ENCODE measurements at regions not wholly inside any gene's neighbourhood (a gene's known extent, or its start where the extent isn't known, plus 50 kb on each side); places are given as distances from the start of the nearest gene placed in this dataset.

DNA sequence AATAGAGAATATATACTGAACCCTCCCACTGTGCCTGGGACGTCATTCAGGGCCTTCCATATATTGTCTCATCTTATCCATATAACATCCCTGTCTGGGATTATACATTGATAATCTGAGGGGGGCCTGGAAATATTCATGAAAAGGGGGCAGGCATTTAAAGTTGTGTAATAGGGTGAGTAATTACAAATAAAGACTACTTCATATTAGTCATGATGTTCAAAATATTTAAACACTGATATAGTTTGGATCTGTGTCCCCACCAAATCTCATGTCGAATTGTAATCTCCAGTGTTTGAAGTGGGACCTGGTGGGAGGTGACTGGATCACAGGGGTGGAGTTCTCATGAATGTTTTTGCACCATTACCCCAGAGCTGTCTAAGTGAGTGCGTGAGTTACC, 97.8 kb downstream of the AQP9 start:
- intact Hi-C loops (cut with DNase I; ENCODE audit: low total_unique reads) = no loop called here
- DNase-seq (ENCODE audit: low spot score in 2 of 2) = no peak
- 95 to 96% methylated on average over 3 of the region's 3 CpGs for WGBS, 2 donors
- no peak overlapping the region for H3K4me3 ChIP-seq (ENCODE audit: low read depth, poor library complexity, severe bottlenecking)
- no peak for TF ChIP-seq POLR2A (IDR thresholded peaks at IDR 0.05)
- TF ChIP-seq, protein P1, sequence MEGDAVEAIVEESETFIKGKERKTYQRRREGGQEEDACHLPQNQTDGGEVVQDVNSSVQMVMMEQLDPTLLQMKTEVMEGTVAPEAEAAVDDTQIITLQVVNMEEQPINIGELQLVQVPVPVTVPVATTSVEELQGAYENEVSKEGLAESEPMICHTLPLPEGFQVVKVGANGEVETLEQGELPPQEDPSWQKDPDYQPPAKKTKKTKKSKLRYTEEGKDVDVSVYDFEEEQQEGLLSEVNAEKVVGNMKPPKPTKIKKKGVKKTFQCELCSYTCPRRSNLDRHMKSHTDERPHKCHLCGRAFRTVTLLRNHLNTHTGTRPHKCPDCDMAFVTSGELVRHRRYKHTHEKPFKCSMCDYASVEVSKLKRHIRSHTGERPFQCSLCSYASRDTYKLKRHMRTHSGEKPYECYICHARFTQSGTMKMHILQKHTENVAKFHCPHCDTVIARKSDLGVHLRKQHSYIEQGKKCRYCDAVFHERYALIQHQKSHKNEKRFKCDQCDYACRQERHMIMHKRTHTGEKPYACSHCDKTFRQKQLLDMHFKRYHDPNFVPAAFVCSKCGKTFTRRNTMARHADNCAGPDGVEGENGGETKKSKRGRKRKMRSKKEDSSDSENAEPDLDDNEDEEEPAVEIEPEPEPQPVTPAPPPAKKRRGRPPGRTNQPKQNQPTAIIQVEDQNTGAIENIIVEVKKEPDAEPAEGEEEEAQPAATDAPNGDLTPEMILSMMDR (IDR thresholded peaks at IDR 0.05) = no peak

GRCh38 chr15:58240191-58240932, 102.2 kb downstream of the AQP9 start:
- TF ChIP-seq POLR2A (IDR thresholded peaks at IDR 0.05) = no peak
- TF ChIP-seq, protein P1 (IDR thresholded peaks at IDR 0.05) = no peak
- intact Hi-C loops (cut with DNase I; ENCODE audit: low total_unique reads) = no loop called here
- H3K4me3 ChIP-seq (ENCODE audit: low read depth, poor library complexity, severe bottlenecking) = no peak overlapping the region
- no peak for DNase-seq (ENCODE audit: low spot score in 2 of 2)
- 79 to 87% methylated on average over 9 of the region's 9 CpGs for WGBS, 2 donors

GRCh38 chr15:58241872-58242271, 103.7 kb downstream of the AQP9 start:
- no peak overlapping the region for H3K4me3 ChIP-seq (ENCODE audit: low read depth, poor library complexity, severe bottlenecking)
- intact Hi-C loops (cut with DNase I; ENCODE audit: low total_unique reads) = no loop called here
- WGBS, 2 donors = 66 to 74% methylated on average over 7 of the region's 7 CpGs
- no peak for DNase-seq (ENCODE audit: low spot score in 2 of 2)
- no peak for TF ChIP-seq POLR2A (IDR thresholded peaks at IDR 0.05)
- TF ChIP-seq, protein P1 (IDR thresholded peaks at IDR 0.05) = no peak

DNA sequence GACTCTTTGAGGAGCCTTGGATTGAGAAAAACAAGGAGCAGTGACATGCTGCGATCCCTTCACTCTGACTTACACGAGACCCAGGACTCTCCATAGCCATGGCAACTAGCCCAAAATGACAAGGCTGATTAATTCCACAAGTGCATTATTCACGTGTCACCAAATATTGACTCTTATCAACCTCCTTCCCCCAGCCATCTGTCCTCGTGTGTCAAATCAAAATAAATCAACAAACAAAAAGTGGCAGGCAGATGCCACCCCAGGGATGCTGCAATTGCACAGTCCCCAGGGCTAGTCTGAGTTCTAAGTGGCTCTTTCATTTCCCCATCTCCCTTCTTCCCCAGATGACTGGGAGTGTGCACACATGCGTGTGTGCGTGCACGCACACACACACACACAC, 104.9 kb downstream of the AQP9 start:
- H3K4me3 ChIP-seq (ENCODE audit: low read depth, poor library complexity, severe bottlenecking) = no peak overlapping the region
- TF ChIP-seq POLR2A (IDR thresholded peaks at IDR 0.05) = no peak
- TF ChIP-seq, protein P1 (IDR thresholded peaks at IDR 0.05) = no peak
- no peak for DNase-seq (ENCODE audit: low spot score in 2 of 2)
- WGBS, 2 donors = 76% methylated on average over 7 of the region's 7 CpGs
- intact Hi-C loops (cut with DNase I; ENCODE audit: low total_unique reads) = no loop called here

GRCh38 chr15:58244536-58244935, 106.4 kb downstream of the AQP9 start:
- no peak overlapping the region for H3K4me3 ChIP-seq (ENCODE audit: low read depth, poor library complexity, severe bottlenecking)
- intact Hi-C loops (cut with DNase I; ENCODE audit: low total_unique reads) = no loop called here
- 80 to 89% methylated on average over 7 of the region's 7 CpGs for WGBS, 2 donors
- DNase-seq (ENCODE audit: low spot score in 2 of 2) = no peak
- no peak for TF ChIP-seq POLR2A (IDR thresholded peaks at IDR 0.05)
- TF ChIP-seq, protein P1 (IDR thresholded peaks at IDR 0.05) = no peak

DNA sequence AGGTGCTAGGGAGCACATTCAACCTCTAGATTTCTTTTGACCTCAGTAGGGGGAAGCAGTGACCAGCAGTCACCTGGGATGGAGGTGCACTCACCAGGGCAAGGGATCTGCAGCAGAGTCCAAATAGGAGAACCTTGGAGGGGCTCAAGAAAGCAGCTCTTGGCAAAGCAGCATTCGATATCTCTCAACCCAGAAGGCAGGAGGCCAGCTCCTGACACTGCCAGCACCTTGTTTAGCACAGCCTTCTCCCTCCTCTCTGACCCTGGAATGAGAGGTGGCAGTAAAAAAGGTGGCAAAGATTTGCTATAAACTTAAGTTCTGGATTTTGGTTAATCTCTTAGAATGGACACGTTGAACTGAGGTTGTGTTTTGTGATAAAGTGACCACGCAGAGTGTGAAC, 107.9 kb downstream of the AQP9 start:
- no peak for DNase-seq (ENCODE audit: low spot score in 2 of 2)
- no peak for TF ChIP-seq POLR2A (IDR thresholded peaks at IDR 0.05)
- TF ChIP-seq, protein P1 (IDR thresholded peaks at IDR 0.05) = no peak
- WGBS, 2 donors = 80 to 86% methylated on average over 3 of the region's 3 CpGs
- intact Hi-C loops (cut with DNase I; ENCODE audit: low total_unique reads) = no loop called here
- no peak overlapping the region for H3K4me3 ChIP-seq (ENCODE audit: low read depth, poor library complexity, severe bottlenecking)
